ENCODE measurements at regions not wholly inside any gene's neighbourhood (a gene's known extent, or its start where the extent isn't known, plus 50 kb on each side); places are given as distances from the start of the nearest gene placed in this dataset.

DNA sequence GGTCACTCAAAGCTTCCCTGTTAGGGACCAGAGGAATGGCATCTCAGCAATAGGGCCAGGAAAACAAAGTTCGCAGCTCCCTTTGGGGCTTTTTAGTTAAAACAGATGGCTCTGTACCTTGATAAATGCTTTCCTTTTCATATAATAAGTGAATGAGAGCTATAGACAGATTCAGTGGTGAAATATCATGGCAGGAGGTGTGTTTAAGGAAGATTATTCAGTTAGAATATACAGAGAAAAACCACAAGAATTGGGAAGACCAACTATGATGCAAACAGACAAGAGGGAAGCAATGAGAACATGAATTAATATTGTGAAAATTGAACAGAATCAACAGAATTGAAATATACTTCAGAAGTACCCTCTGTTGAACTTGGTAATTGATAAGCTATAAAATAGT is 379.4 kb downstream of the PLPP3 start (continued):
- TF ChIP-seq RFX5 (IDR thresholded peaks at IDR 0.05; ENCODE audit: borderline replicate concordance, low read depth, low read length) = no peak
- no peak for TF ChIP-seq KDM4A (IDR thresholded peaks at IDR 0.05; ENCODE audit: low read depth, low read length, severe bottlenecking)
